ENCODE measurements at regions not wholly inside any gene's neighbourhood (a gene's known extent, or its start where the extent isn't known, plus 50 kb on each side); places are given as distances from the start of the nearest gene placed in this dataset.

- Histone ChIP-seq H3K4me3 (no peak overlapping the region), H3K27me3 (no peaks in the 10 kb centered on the region), H3K9me3 (replicated peaks in 1 of 3) (no peaks in the 10 kb centered on the region), H3K4me1 (replicated peaks in 1 of 2) (no peaks in the 10 kb centered on the region), H3K27ac (no peak overlapping the region), H3K36me3 (replicated peaks in 1 of 2) (no peaks in the 10 kb centered on the region)
- DNase-seq: no peak
- WGBS, 4 donors: 65 to 83% (median 75%) methylated on average over 3 of the region's 3 CpGs
- TF ChIP-seq CTCF (IDR thresholded peaks at IDR 0.05) (no peak), POLR2A (IDR thresholded peaks at IDR 0.05) (no peak)
- intact Hi-C loops (cut with DNase I): no loop called here
Measured at GRCh38 chr7:12102527-12102926, 108.6 kb upstream of the TMEM106B start.

GRCh38 chr7:12103948-12104347, 107.1 kb upstream of the TMEM106B start:
- no peaks in the 10 kb centered on the region for H3K27me3 ChIP-seq
- no peak overlapping the region for H3K4me3 ChIP-seq
- no peak overlapping the region for H3K27ac ChIP-seq
- no peaks in the 10 kb centered on the region for H3K36me3 ChIP-seq (replicated peaks in 1 of 2)
- no peaks in the 10 kb centered on the region for H3K4me1 ChIP-seq (replicated peaks in 1 of 2)
- intact Hi-C loops (cut with DNase I): no loop called here
- TF ChIP-seq CTCF (IDR thresholded peaks at IDR 0.05) (no peak), POLR2A (IDR thresholded peaks at IDR 0.05) (no peak)
- no peak for DNase-seq
- no peaks in the 10 kb centered on the region for H3K9me3 ChIP-seq (replicated peaks in 1 of 3)

- no peak overlapping the region for H3K27ac ChIP-seq
Measured at GRCh38 chr7:12107381-12107780, 103.7 kb upstream of the TMEM106B start.

GRCh38 chr7:12107841-12108254, 103.2 kb upstream of the TMEM106B start:
- no peaks in the 10 kb centered on the region for H3K9me3 ChIP-seq (replicated peaks in 1 of 3)
- H3K4me1 ChIP-seq (replicated peaks in 1 of 2): no peaks in the 10 kb centered on the region
- WGBS, 4 donors: 68 to 78% (median 71%) methylated on average over 3 of the region's 3 CpGs
- DNase-seq: no peak
- intact Hi-C loops (cut with DNase I): no loop called here
- no peaks in the 10 kb centered on the region for H3K36me3 ChIP-seq (replicated peaks in 1 of 2)
- no peak overlapping the region for H3K4me3 ChIP-seq
- no peak overlapping the region for H3K27ac ChIP-seq
- no peaks in the 10 kb centered on the region for H3K27me3 ChIP-seq
- TF ChIP-seq POLR2A (IDR thresholded peaks at IDR 0.05): no peak
- TF ChIP-seq CTCF (IDR thresholded peaks at IDR 0.05): no peak

More at GRCh38 chr7:12107381-12107780, 103.7 kb upstream of the TMEM106B start:
- no peaks in the 10 kb centered on the region for H3K36me3 ChIP-seq (replicated peaks in 1 of 2)
- no peak for DNase-seq
- intact Hi-C loops (cut with DNase I): no loop called here
- H3K27me3 ChIP-seq: no peaks in the 10 kb centered on the region
- H3K4me1 ChIP-seq (replicated peaks in 1 of 2): no peaks in the 10 kb centered on the region
- WGBS, 4 donors: 58 to 62% (median 61%) methylated on average over 2 of the region's 2 CpGs
- no peaks in the 10 kb centered on the region for H3K9me3 ChIP-seq (replicated peaks in 1 of 3)
- no peak overlapping the region for H3K4me3 ChIP-seq
- TF ChIP-seq POLR2A (IDR thresholded peaks at IDR 0.05): no peak
- no peak for TF ChIP-seq CTCF (IDR thresholded peaks at IDR 0.05)

All from adrenal gland (tissue), 9 donors.